Panc1 (cell line): ENCODE measurements at regions not wholly inside any gene's neighbourhood (a gene's known extent, or its start where the extent isn't known, plus 50 kb on each side); places are given as distances from the start of the nearest gene placed in this dataset.

Experiments
- ATAC-seq: fragments of 200-7000 bp; cut with Tn5 transposase; 2 replicates; pipeline ENCODE4 v1.9.1; 2020; ENCODE audit warnings: mild to moderate bottlenecking, moderate library complexity
- BruUV-seq: library from RNA; stranded (reverse); fragments of 400-500 nt; replicated peaks from 2 replicates; lab custom pipeline; 2021; lab: Mats Ljungman, UMichigan
- CTCF ChIA-PET: fragments of 300-600 bp; sonication (Branson Sonifier 250); formaldehyde crosslinking; loops from one replicate; lab custom pipeline; 2022; ENCODE audit warnings: antibody characterized with exemption; lab: Charles Lee
- POLR2A ChIA-PET: fragments of 300-600 bp; sonication (Branson Sonifier 250); formaldehyde crosslinking; loops from one replicate; lab custom pipeline; 2022; ENCODE audit warnings: antibody characterized with exemption; lab: Charles Lee
- DNase-seq: peaks from one replicate; pipeline ENCODE4 v3.0.0-alpha.2; 2010; ENCODE audit warnings: low read depth, low spot score
- H3K27ac ChIP-seq: 2 replicates; pipeline ENCODE4 v1.5.1; 2011; ENCODE audit warnings: mild to moderate bottlenecking, low read length, inconsistent platforms
- H3K27me3 ChIP-seq: fragments of 200-500 bp; sonication (Bioruptor generic); 2 replicates; pipeline ENCODE4 v1.6.0; 2014; ENCODE audit warnings: low read length, inconsistent platforms; ENCODE audit not compliant: control insufficient read depth, insufficient read depth
- H3K36me3 ChIP-seq: fragments of 200-500 bp; sonication (Bioruptor generic); 2 replicates; pipeline ENCODE4 v1.5.1; 2014; ENCODE audit warnings: inconsistent platforms, mild to moderate bottlenecking, low read length, moderate library complexity; ENCODE audit not compliant: control insufficient read depth, insufficient read depth
- H3K4me1 ChIP-seq: 2 replicates; pipeline ENCODE4 v1.5.1; 2011; ENCODE audit warnings: inconsistent platforms, mild to moderate bottlenecking, low read length, moderate library complexity; ENCODE audit not compliant: control insufficient read depth, insufficient read depth
- H3K4me3 ChIP-seq, 2 experiments: 2 replicates each; pipeline ENCODE4 v1.5.1; 2011 to 2012; ENCODE audit warnings: low read depth in 2 of 2, low read length in 2 of 2, mild to moderate bottlenecking in 2 of 2, inconsistent platforms in 1 of 2, moderate library complexity in 1 of 2
- H3K9me3 ChIP-seq: fragments of 200-500 bp; sonication (Bioruptor generic); 2 replicates; pipeline ENCODE4 v1.5.1; 2014; ENCODE audit warnings: low read depth, mild to moderate bottlenecking, inconsistent platforms, low read length, moderate library complexity; ENCODE audit not compliant: control insufficient read depth, insufficient read depth
- CTCF ChIP-seq: fragments of 450-650 bp; IDR thresholded peaks from 2 replicates; pipeline ENCODE4 v1.5.1; 2017; ENCODE audit warnings: mild to moderate bottlenecking
- POLR2AphosphoS5 ChIP-seq: IDR thresholded peaks from 2 replicates; pipeline ENCODE4 v1.6.1; 2012; ENCODE audit warnings: mild to moderate bottlenecking, low read depth, low read length, moderate library complexity
- SIN3A ChIP-seq: IDR thresholded peaks from 2 replicates; pipeline ENCODE4 v1.6.1; 2012; ENCODE audit warnings: low read depth, mild to moderate bottlenecking, low read length, moderate library complexity, borderline replicate concordance; ENCODE audit not compliant: insufficient read depth
- TCF7L2 ChIP-seq: IDR thresholded peaks from 2 replicates; pipeline ENCODE4 v1.6.1; 2011; ENCODE audit warnings: mild to moderate bottlenecking, low read depth, low read length, inconsistent platforms
- in situ Hi-C: cut with HindIII; loops from 2 replicates; pipeline ENCODE4 v1.10.0; 2016; ENCODE audit warnings: low sequenced_read_pairs, low pct_unique_long_range_greater_than_20kb
- intact Hi-C: fragments of 100-400 bp; cut with micrococcal nuclease; formaldehyde crosslinking; loops from one replicate; pipeline ENCODE4 v1.10.0; 2022; ENCODE audit not compliant: unreplicated experiment
- TF ChIP-seq, protein P1 (sequence below), 2 experiments: IDR thresholded peaks; 2 replicates each; pipeline ENCODE4 v1.6.1; 2011 to 2012; ENCODE audit warnings: low read depth in 2 of 2, control low read depth in 1 of 2, low read length in 1 of 2, mild to moderate bottlenecking in 1 of 2, moderate library complexity in 1 of 2; ENCODE audit not compliant: insufficient read depth in 1 of 2

GRCh38 chr11:101792814-101793213 is 122.0 kb upstream of the CEP126 start:
- no TSS peak for BruUV-seq
- intact Hi-C loops (no loop called here), in situ Hi-C loops (no loop called here)
- no peak overlapping the region for H3K27ac ChIP-seq
- ATAC-seq = no peak
- no peaks in the 10 kb centered on the region for H3K36me3 ChIP-seq
- no peak overlapping the region for H3K4me3 ChIP-seq
- H3K27me3 ChIP-seq = no peaks in the 10 kb centered on the region
- H3K4me1 ChIP-seq = no peaks in the 10 kb centered on the region
- TF ChIP-seq SIN3A (no peak), TCF7L2 (no peak), POLR2AphosphoS5 (no peak), CTCF (no peak)
- TF ChIP-seq, protein P1, sequence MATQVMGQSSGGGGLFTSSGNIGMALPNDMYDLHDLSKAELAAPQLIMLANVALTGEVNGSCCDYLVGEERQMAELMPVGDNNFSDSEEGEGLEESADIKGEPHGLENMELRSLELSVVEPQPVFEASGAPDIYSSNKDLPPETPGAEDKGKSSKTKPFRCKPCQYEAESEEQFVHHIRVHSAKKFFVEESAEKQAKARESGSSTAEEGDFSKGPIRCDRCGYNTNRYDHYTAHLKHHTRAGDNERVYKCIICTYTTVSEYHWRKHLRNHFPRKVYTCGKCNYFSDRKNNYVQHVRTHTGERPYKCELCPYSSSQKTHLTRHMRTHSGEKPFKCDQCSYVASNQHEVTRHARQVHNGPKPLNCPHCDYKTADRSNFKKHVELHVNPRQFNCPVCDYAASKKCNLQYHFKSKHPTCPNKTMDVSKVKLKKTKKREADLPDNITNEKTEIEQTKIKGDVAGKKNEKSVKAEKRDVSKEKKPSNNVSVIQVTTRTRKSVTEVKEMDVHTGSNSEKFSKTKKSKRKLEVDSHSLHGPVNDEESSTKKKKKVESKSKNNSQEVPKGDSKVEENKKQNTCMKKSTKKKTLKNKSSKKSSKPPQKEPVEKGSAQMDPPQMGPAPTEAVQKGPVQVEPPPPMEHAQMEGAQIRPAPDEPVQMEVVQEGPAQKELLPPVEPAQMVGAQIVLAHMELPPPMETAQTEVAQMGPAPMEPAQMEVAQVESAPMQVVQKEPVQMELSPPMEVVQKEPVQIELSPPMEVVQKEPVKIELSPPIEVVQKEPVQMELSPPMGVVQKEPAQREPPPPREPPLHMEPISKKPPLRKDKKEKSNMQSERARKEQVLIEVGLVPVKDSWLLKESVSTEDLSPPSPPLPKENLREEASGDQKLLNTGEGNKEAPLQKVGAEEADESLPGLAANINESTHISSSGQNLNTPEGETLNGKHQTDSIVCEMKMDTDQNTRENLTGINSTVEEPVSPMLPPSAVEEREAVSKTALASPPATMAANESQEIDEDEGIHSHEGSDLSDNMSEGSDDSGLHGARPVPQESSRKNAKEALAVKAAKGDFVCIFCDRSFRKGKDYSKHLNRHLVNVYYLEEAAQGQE (IDR thresholded peaks at IDR 0.05; ENCODE audit: insufficient read depth in 1 of 2, low read depth in 2 of 2, low read length in 1 of 2) = no peak
- ChIA-PET POLR2A (interaction anchor here (0.6 kb wide), 1 partner anchor 273 kb away, joined by 3 read pairs; no protein-coding TSS in a partner anchor), CTCF (no interaction called here)
- no peak for DNase-seq
- no peaks in the 10 kb centered on the region for H3K9me3 ChIP-seq

DNA sequence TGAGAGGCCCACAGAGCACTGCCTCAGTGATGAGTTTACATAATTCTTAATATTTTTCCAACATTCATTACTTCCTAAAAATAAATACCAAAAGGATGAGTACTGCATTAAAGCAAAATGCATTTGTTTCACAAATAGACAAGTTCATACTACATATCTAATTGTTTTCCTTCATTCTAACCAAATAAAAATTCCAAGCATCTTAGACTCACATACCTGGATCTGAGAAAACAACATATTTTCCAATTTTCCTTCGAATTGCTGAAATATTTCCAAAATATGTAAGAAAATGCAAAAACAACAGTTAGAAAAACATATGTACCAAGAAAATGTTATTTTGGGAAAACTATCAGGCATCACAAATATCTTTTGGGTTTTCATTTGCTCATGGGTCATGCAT is 127.9 kb upstream of the CEP126 start:
- ATAC-seq (no peak), DNase-seq (no peak)
- ChIA-PET CTCF (no interaction called here), POLR2A (no interaction called here)
- intact Hi-C loops = no loop called here
- Histone ChIP-seq H3K27ac (no peak overlapping the region), H3K4me1 (no peaks in the 10 kb centered on the region), H3K4me3 (no peak overlapping the region), H3K36me3 (no peaks in the 10 kb centered on the region), H3K9me3 (no peaks in the 10 kb centered on the region), H3K27me3 (no peaks in the 10 kb centered on the region)
- TF ChIP-seq, protein P1 (IDR thresholded peaks at IDR 0.05; ENCODE audit: insufficient read depth in 1 of 2, low read depth in 2 of 2, low read length in 1 of 2) = no peak
- TF ChIP-seq CTCF = no peak
- no peak for TF ChIP-seq TCF7L2
- in situ Hi-C loops = no loop called here
- no TSS peak for BruUV-seq
